DOHH2 (cell line): ENCODE measurements at regions not wholly inside any gene's neighbourhood (a gene's known extent, or its start where the extent isn't known, plus 50 kb on each side); places are given as distances from the start of the nearest gene placed in this dataset.

ENCODE experiments used
- EZH2phosphoT487 ChIP-seq: fragments of 200-600 bp; sonication (generic); IDR thresholded peaks from 2 replicates; pipeline ENCODE4 v1.6.1; 2017; ENCODE audit warnings: borderline replicate concordance, mild to moderate bottlenecking, antibody characterized with exemption, low read length, moderate library complexity, mixed read lengths
- TF ChIP-seq, protein P1 (sequence below): fragments of 200-600 bp; sonication (generic); IDR thresholded peaks from one replicate; pipeline ENCODE4 v1.5.1; 2014; ENCODE audit warnings: antibody characterized with exemption, mild to moderate bottlenecking, low read depth, low read length; ENCODE audit not compliant: poor library complexity, severe bottlenecking

DNA sequence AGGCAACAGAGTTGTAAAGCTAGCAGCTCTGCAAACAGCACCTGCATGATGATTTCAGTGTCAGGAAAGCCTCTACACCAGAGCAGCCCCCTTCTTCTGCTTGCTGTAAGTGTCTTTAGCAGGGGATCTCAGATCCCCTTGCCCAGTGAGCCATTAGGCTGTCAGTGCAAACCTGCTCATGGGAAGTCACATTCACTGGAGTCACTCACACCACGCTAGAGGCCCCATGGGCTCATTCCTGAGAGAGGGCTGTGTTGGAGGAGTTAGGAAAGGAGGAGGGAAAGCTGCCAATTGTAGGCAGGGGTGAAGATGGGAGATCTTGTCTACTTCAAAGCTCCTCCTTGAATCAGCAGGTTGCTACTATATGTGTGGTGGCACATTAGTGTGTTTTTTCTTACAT, 275.2 kb downstream of the SMARCA2 start:
- TF ChIP-seq, protein P1, sequence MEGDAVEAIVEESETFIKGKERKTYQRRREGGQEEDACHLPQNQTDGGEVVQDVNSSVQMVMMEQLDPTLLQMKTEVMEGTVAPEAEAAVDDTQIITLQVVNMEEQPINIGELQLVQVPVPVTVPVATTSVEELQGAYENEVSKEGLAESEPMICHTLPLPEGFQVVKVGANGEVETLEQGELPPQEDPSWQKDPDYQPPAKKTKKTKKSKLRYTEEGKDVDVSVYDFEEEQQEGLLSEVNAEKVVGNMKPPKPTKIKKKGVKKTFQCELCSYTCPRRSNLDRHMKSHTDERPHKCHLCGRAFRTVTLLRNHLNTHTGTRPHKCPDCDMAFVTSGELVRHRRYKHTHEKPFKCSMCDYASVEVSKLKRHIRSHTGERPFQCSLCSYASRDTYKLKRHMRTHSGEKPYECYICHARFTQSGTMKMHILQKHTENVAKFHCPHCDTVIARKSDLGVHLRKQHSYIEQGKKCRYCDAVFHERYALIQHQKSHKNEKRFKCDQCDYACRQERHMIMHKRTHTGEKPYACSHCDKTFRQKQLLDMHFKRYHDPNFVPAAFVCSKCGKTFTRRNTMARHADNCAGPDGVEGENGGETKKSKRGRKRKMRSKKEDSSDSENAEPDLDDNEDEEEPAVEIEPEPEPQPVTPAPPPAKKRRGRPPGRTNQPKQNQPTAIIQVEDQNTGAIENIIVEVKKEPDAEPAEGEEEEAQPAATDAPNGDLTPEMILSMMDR = no peak
- TF ChIP-seq EZH2phosphoT487 = no peak
